ENCODE measurements at regions not wholly inside any gene's neighbourhood (a gene's known extent, or its start where the extent isn't known, plus 50 kb on each side); places are given as distances from the start of the nearest gene placed in this dataset.

DNA sequence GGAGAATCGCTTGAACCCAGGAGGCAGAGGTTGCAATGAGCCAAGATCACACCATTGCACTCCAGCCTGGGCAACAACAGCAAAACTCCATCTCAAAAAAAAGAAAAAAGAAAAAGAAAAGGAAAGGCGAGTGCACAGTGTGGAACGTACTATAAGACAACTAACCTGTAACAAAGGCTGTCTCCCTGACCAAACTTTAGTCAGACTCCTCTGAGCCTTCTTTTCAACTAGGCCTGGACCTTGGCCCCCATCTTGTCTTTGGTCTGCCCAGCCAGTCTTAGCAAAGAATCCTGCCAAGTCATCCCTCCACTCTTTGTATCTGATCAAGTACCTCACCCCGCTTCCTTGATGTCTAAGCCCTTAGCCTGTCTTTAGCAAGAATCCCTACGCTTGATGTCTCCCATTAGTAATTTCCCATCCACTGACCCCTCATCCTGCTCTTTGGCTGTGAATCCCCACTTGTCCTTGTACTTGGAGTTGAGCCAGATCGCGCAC is 68.9 kb upstream of the KDM7A start:
- TF ChIP-seq, protein P1, sequence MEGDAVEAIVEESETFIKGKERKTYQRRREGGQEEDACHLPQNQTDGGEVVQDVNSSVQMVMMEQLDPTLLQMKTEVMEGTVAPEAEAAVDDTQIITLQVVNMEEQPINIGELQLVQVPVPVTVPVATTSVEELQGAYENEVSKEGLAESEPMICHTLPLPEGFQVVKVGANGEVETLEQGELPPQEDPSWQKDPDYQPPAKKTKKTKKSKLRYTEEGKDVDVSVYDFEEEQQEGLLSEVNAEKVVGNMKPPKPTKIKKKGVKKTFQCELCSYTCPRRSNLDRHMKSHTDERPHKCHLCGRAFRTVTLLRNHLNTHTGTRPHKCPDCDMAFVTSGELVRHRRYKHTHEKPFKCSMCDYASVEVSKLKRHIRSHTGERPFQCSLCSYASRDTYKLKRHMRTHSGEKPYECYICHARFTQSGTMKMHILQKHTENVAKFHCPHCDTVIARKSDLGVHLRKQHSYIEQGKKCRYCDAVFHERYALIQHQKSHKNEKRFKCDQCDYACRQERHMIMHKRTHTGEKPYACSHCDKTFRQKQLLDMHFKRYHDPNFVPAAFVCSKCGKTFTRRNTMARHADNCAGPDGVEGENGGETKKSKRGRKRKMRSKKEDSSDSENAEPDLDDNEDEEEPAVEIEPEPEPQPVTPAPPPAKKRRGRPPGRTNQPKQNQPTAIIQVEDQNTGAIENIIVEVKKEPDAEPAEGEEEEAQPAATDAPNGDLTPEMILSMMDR (IDR thresholded peaks at IDR 0.05; ENCODE audit: low read length), result no peak
- TF ChIP-seq EZH2 (optimal IDR thresholded peaks at IDR 0.05; ENCODE audit: low read depth, low read length) (no peak), EZH2phosphoT487 (IDR thresholded peaks at IDR 0.05; ENCODE audit: low read length) (no peak)
